SH-SY5Y (cell line): ENCODE measurements at regions not wholly inside any gene's neighbourhood (a gene's known extent, or its start where the extent isn't known, plus 50 kb on each side); places are given as distances from the start of the nearest gene placed in this dataset.

ENCODE experiments used
- GATA2 ChIP-seq: IDR thresholded peaks from 2 replicates; pipeline ENCODE4 v1.6.1; 2011; ENCODE audit warnings: mild to moderate bottlenecking, low read depth, low read length
- GATA3 ChIP-seq: IDR thresholded peaks from 2 replicates; pipeline ENCODE4 v1.6.1; 2011; ENCODE audit warnings: low read depth, mild to moderate bottlenecking, low read length, moderate library complexity

GRCh38 chr5:6110441-6111005 lies 267.8 kb downstream of the MED10 start:
- no peak for TF ChIP-seq GATA3
- no peak for TF ChIP-seq GATA2
